ENCODE measurements at regions not wholly inside any gene's neighbourhood (a gene's known extent, or its start where the extent isn't known, plus 50 kb on each side); places are given as distances from the start of the nearest gene placed in this dataset.

GRCh38 chr20:52342913-52343312, 151.3 kb upstream of the ZFP64 start:
- no peak for TF ChIP-seq CTCF (conservative IDR thresholded peaks at IDR 0.05; ENCODE audit: low read depth, low read length)
- no peak for TF ChIP-seq ELK1 (IDR thresholded peaks at IDR 0.05; ENCODE audit: borderline replicate concordance, low read depth, low read length)
- TF ChIP-seq POLR2A (IDR thresholded peaks at IDR 0.05; ENCODE audit: low read depth, low read length) = no peak
- no peak for TF ChIP-seq FOS (IDR thresholded peaks at IDR 0.05; ENCODE audit: low read depth, low read length)
- no peak for TF ChIP-seq CEBPB (IDR thresholded peaks at IDR 0.05; ENCODE audit: low read depth, low read length)
- TF ChIP-seq SMC3 (IDR thresholded peaks at IDR 0.05; ENCODE audit: low read depth, low read length) = no peak
- no peak for TF ChIP-seq MXI1 (IDR thresholded peaks at IDR 0.05; ENCODE audit: borderline replicate concordance, low read depth, low read length)
- TF ChIP-seq NFE2L2 (IDR thresholded peaks at IDR 0.05; ENCODE audit: low read depth, low read length) = no peak
- no peak for TF ChIP-seq RCOR1 (IDR thresholded peaks at IDR 0.05; ENCODE audit: insufficient replicate concordance, low read length)

All from IMR-90 (cell line).